CD4-positive, alpha-beta T cell treated with Interleukin-1 beta for 1 hour (primary cell): ENCODE measurements at regions not wholly inside any gene's neighbourhood (a gene's known extent, or its start where the extent isn't known, plus 50 kb on each side); places are given as distances from the start of the nearest gene placed in this dataset.

Experiments
- DNase-seq, 2 donors: peaks; one replicate each; pipeline ENCODE4 v3.0.0-alpha.2; 2020 to 2022

- no peak for DNase-seq
Measured at GRCh38 chr20:11267762-11268335, 594.0 kb upstream of the JAG1 start.

DNA sequence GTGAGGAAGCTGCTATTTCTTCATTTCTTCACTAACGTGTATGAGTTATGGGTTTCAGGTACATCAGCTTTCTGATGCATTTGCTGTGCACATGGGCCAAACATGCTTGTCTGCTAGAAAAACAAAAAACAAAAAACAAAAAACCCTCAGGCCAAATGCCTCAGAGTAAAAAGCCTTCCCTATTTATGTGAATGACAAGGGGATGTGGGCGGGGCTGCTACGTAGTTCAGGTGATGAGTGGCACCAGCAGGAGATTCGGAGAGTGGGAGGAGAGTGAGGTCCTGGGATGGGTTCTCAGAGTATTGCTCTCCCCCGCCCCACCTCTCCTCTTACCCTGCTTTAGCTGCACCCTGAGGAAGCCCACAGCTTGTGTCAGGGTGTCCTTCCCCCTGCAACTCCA is 596.8 kb upstream of the JAG1 start:
- no peak for DNase-seq

DNA sequence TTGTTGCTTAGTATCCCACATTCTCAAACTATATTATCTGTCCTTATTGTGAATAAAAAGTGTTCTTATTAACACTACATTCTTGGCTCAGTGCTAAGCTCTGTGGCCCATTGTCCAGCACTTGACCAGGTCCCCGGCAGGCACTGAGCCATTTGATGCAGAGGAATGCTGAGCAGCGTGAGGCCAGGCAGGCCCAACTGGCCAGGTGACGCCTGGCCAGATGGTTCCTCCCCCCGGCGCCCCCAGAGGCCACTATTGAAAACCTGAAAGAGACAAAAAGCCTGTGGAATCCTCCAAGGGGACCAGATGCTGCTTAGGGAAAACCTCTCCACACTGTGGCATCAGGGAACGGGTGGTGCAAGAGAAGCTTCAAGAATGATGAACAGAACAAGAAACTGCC is 597.5 kb upstream of the JAG1 start:
- no peak for DNase-seq

- no peak for DNase-seq
Measured at GRCh38 chr20:11271920-11272594, 598.3 kb upstream of the JAG1 start.

GRCh38 chr20:11274141-11274594 is 600.4 kb upstream of the JAG1 start:
- no peak for DNase-seq

DNA sequence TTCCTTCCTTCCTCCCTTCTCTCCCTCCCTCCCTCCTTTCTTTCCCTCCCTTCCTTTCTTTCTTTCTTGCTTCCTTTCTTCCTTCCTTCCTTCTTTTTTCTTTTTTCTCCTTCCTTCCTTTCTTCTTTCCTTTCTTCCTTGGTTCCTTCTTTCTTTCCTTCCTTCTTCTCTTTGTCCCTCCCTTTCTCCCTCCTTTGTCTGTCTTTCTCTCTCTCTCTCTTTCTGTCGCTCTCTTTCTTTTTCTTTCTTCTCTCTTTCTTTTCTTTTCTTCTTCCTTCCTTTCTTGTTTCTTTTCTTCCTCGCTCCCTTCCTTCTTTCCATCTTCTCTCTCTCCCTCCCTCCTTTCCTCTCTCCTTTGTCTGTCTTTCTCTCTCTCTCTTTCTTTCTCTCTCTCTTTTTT is 601.9 kb upstream of the JAG1 start:
- DNase-seq, result no peak

DNA sequence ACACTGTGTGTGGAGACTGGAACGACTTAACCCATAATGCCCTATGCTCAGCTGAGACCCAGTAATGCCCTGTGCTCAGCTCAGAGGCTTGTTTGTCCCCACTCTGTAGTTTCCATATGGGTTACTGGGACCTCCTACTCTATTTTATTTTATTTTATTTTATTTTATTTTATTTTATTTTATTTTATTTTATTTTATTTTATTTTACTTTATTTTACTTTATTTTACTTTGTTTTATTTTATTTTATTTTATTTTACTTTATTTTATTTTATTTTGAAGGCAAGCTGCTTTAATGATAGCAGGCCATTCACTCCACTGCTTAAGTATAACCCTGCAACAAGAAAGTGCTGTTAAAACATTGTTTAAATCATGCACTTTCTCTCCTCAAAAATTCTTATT is 603.4 kb upstream of the JAG1 start:
- no peak for DNase-seq

GRCh38 chr20:11277858-11278257 is 604.1 kb upstream of the JAG1 start:
- no peak for DNase-seq

- DNase-seq, result no peak
Measured at GRCh38 chr20:11278461-11278860, 604.7 kb upstream of the JAG1 start.

GRCh38 chr20:11281240-11281639 is 607.4 kb upstream of the JAG1 start:
- DNase-seq, result no peak

DNA sequence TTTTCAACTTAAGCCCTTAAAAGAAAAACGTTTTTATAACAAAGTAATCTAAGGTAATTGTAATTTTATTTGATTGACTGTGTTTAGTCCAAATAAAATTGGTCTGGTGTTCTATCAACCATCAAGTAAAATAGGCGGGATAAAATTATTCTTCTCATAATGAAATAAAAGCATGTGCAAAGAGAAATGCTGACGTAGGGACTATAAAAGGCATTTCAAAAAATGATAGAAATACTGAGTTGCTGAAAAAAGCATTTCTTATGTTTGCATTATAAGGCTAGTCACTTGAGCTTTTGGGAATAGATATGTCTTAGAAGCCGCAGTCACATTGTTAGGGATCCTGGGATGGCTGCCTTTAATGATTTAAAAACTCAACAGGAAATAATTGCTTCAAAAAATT is 608.0 kb upstream of the JAG1 start:
- DNase-seq, result no peak

DNA sequence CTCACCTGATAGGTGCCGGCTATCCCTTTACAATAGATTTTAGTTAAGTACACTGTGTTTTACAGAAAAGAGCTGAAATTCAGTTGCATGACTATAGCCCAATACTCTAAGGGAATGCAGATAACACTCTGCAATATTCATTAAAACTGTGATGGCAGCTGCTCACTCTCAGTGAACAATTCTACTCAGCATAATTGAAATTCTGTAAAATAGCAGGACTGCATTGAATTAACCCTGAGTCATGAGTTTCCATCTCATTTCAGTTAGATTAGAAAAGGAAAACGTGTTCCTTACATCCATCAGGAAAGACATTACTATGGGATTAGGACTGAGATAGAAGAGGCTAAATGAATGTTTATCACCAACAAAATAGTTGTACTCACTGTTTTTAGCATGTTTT is 613.3 kb upstream of the JAG1 start:
- DNase-seq, result no peak

- no peak for DNase-seq
Measured at GRCh38 chr20:11296221-11296620, 621.5 kb upstream of the BTBD3 start.

DNA sequence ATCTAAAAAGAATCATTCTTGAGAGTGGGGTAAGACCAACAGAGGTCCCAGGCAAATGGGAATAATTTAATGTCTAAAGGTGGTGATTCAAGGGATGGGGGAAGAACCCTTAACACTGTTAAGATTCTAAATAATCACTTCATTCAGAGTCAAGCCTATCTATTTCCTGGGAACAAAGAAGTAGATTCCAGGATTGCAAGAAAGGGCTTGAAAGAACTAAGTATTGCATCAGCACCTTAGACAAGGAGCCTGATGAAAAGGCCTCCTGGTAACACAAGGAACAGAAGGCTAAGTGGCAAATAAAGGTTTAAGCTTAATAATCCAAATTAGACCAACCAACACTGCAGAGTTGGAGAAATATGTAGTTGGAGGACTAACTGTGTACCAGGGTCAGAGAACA is 620.7 kb upstream of the BTBD3 start:
- DNase-seq, result no peak

DNA sequence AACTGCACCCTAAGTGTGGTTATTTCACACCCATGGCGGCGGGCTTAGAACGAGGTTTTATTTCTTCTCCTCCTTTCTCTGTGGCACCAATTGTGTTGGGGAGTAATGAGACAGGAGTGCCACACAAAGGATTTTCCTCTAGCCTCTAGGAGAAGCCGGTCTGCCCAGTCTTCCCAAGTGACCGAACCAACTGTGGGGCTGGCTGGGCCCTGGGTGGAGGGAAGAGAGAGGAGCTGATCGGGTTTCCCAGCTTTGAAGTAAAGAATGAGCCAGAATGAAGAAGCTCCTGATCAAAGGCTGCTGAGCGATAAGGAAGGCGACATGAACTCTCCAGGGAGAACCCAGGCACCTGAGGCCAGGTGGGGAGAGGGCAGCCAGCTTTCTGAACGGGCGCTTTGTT is 616.0 kb upstream of the BTBD3 start:
- DNase-seq, result no peak

DNA sequence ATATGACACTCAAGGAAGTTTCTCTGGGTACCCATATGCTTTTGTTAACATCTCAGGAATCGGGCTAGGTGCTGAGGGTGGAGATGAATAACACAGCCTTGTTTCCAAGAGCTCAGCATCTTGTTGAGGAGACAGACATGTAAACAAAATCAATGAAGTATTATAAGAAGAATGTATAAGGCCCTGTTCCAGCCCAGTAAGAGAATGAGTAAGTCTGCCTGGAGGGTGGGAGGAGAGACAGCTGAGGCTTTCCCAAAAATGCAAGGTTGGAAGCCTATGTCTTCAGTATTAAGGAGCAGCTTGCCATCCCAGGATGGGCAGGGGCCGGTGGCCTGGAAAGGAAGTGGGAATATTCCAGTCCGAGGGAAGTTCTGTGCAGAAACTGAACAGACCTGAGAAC is 615.3 kb upstream of the BTBD3 start:
- DNase-seq, result no peak

DNA sequence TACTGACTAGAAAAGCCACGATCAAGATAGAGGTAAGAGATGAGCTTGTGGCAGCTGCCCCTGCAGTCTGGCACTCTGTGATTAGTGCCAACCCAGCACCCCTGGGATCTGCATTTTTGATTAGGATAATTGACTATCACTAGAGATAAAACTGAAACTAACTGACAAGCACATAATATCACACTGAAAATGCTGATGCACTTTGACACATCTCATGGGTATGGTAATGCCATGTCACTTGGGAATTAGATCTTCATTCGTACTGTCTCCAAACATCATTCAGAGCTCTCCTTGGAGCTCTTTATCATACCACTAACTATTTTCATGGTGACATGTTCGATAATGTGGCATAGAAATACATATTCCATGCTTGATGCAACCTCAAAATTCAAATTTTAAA is 612.9 kb upstream of the BTBD3 start:
- no peak for DNase-seq

DNA sequence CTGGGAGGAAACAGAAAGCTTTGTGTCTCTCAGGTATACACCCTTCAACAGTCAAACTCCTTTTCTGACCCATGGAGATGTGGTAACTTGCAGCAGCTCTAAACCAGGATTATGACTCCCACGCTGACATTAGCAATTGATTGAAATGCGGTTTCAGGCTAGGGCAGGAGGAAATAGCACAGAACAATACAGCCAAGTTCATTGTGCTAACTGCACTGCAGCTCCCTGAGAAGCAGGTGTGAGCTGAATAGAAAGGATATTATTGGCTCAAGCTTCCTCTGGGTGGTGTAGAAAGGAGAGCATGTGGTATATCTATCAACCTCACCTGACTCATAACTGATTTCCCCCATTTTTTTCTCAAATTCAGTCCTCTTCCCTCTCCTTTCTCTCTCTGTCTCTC is 612.3 kb upstream of the BTBD3 start:
- DNase-seq, result no peak

GRCh38 chr20:11311659-11312224 is 606.0 kb upstream of the BTBD3 start:
- no peak for DNase-seq

DNA sequence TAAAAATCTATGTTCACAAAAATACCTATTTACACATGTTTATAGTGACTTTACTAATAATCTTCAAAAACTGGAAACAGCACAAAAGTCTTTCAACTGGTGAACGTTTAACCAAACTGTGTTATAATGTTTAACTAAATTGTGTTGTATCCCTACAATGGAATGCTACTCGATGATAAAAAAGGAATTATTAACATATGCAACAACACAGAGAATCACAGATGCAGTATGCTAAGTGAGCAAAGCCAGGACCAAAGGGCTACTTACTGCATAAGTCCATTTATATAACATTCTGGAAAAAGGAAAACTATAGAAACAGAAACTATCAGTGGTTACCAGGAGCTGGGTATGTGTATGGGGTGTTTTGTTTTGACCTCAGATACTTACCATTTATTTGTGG is 602.2 kb upstream of the BTBD3 start:
- DNase-seq, result no peak

DNA sequence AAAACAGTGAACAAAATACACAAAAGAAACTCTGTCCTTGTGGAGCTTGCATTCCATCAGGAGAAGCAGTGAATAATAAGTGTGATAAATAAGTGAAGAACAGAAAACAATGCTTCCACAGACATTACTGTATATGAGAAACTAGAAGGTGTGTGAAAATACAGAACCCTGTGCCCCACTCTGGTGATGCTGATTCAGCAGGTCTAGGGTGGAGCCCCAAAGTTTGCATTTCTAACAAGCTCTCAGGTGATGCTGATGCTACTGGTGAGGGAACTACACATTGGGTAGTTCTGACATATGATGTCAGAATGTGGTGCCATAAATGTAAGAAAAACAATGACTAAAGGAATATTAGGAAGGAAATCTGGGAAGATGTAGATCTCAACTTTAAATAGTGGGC is 601.4 kb upstream of the BTBD3 start:
- DNase-seq, result no peak

GRCh38 chr20:11320033-11320432 is 597.7 kb upstream of the BTBD3 start:
- no peak for DNase-seq

GRCh38 chr20:11323816-11324215 is 593.9 kb upstream of the BTBD3 start:
- no peak for DNase-seq

DNA sequence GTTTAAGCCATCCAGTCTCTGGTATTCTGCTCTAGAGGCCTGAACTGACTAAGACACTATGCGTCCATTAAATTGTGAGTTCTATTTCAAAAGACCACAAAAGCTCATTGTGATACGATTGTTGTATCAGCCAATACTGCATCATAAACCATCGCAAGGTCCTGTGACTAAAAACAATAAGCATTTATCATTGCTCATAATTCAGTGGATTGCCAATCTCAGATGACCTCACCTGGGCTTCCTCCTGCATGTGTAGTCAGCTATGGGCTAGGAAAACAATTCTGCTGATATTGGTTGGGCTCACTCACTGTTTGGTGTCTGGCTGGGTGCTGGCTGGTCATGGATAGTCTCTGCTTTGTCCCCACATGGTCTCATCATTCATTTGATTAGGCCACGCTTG is 592.7 kb upstream of the BTBD3 start:
- no peak for DNase-seq

- DNase-seq, result no peak
Measured at GRCh38 chr20:11328839-11329238, 588.9 kb upstream of the BTBD3 start.
